Spleen (tissue), 7 donors: ENCODE measurements at regions not wholly inside any gene's neighbourhood (a gene's known extent, or its start where the extent isn't known, plus 50 kb on each side); places are given as distances from the start of the nearest gene placed in this dataset.

ENCODE experiments used
- POLR2A ChIP-seq, 3 donors: fragments of 450-650 bp; IDR thresholded peaks; one replicate each; pipeline ENCODE4 v1.5.1; 2017; ENCODE audit warnings: antibody characterized with exemption in 3 of 3, mild to moderate bottlenecking in 1 of 3
- POLR2AphosphoS5 ChIP-seq, 3 donors: sonication (generic); formaldehyde crosslinking; IDR thresholded peaks; one replicate each; pipeline ENCODE4 v1.5.1; 2017; ENCODE audit warnings: antibody characterized with exemption in 3 of 3
- TF ChIP-seq, protein P1 (sequence below), 11 experiments: fragments of 200-600 bp in 7 of 11; fragments of 450-650 bp in 4 of 11; sonication (generic) in 4 of 11; IDR thresholded peaks in 8 of 11; conservative IDR thresholded peaks in 3 of 11; 1 replicate in 7 of 11; 2 replicates in 4 of 11; pipeline versions ENCODE4 v1.4.0 to v1.8.0; 2016 to 2021; ENCODE audit warnings: antibody characterized with exemption in 11 of 11, inconsistent platforms in 4 of 11, mild to moderate bottlenecking in 1 of 11
- donor health status: DM: no; HTN: no; CAD: no; lungs with moderate emphysema.
- donor health status: DM: no; HTN: no; CAD: no.
- donor health status: DM: no; HTN: no; CAD: no.

DNA sequence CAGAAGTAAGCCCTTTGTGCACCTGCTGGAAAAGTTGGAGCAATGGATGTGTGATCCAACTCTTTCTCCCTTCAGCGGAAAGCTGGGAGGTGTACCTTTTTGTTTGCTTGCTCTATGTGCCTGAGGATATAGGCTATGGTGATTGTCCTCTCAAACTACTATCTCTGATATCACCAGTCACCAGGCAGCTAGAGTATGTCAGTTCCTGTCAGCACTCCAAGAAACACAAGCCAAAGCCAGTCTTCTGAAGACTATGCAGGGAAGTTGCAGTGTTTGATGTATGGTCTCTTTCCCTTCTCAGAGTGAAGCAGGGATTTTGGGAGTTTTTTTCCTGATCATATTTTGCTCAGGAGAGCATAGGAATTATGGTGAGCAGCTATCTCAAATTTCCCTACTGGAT lies 146.4 kb downstream of the PTH2R start:
- TF ChIP-seq, protein P1, sequence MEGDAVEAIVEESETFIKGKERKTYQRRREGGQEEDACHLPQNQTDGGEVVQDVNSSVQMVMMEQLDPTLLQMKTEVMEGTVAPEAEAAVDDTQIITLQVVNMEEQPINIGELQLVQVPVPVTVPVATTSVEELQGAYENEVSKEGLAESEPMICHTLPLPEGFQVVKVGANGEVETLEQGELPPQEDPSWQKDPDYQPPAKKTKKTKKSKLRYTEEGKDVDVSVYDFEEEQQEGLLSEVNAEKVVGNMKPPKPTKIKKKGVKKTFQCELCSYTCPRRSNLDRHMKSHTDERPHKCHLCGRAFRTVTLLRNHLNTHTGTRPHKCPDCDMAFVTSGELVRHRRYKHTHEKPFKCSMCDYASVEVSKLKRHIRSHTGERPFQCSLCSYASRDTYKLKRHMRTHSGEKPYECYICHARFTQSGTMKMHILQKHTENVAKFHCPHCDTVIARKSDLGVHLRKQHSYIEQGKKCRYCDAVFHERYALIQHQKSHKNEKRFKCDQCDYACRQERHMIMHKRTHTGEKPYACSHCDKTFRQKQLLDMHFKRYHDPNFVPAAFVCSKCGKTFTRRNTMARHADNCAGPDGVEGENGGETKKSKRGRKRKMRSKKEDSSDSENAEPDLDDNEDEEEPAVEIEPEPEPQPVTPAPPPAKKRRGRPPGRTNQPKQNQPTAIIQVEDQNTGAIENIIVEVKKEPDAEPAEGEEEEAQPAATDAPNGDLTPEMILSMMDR (IDR thresholded peaks at IDR 0.05 in 8 of 11, conservative IDR thresholded peaks at IDR 0.05 in 3 of 11) = no peak
- TF ChIP-seq POLR2AphosphoS5 (IDR thresholded peaks at IDR 0.05) (no peak), POLR2A (IDR thresholded peaks at IDR 0.05) (no peak)
